NT2/D1 (cell line): ENCODE measurements at regions not wholly inside any gene's neighbourhood (a gene's known extent, or its start where the extent isn't known, plus 50 kb on each side); places are given as distances from the start of the nearest gene placed in this dataset.
"Not testable (repeated sequence)": the region's sequence is repeated elsewhere in the genome, so short reads cannot be mapped to it uniquely, and the experiment has no call there.

Source experiments
- SUZ12 ChIP-seq: IDR thresholded peaks from 2 replicates; pipeline ENCODE4 v1.6.1; 2011; ENCODE audit not compliant: insufficient read length, insufficient read depth; ENCODE audit errors: extremely low read depth
- ZNF274 ChIP-seq: IDR thresholded peaks from 2 replicates; pipeline ENCODE4 v1.6.1; 2011; ENCODE audit warnings: mild to moderate bottlenecking, low read depth, low read length

DNA sequence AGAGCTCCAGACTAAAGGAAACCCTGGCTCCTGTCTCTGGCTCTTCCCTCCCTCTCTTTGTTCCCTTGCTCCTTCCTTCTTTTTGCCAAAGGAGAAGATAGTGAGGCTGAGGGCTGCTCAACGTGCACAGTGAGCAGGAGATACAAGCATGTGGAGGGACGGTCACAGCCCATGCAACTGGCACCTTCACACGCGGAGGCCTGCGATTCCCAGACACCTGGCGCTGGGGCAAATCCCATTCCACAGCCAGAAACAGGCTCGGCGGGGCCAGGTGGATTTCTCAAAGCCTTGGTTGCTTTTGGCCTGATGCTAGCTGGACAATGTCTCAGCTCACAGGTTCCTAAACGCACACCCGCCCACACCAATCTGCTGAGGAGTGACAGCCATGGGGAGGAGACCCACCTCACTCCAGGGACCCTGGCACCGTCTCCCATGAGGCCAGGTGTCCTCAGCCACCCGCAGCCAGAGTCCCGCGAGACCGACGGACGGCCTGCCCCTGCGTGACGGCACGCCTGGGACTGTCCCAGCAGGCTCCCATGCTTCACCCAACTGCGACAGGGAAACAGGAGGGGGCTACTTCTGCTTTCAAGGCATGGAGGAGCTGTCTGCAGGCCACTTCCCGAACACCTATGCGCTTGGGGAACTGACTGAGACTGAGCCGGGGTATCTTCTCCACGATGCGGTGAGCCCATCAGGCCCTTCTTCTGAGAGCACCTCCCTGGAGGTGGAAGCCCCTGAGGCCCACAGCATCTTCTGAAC, 56.2 kb upstream of the SPN start:
- TF ChIP-seq ZNF274, SUZ12: not testable (repeated sequence)
